T-helper 1 cell treated with Interleukin-12 subunit alpha and Interleukin-12 subunit beta and Interleukin-4 antibody, amounts not matched to agents 30 μg/mL and 1 μg/mL, for 36 hours (primary cell): ENCODE measurements at regions not wholly inside any gene's neighbourhood (a gene's known extent, or its start where the extent isn't known, plus 50 kb on each side); places are given as distances from the start of the nearest gene placed in this dataset.

Experiments used
- H3K27ac Mint-ChIP-seq: one replicate; pipeline ENCODE4 v1.8.0; 2021; ENCODE audit warnings: mild to moderate bottlenecking, mixed read lengths
- H3K27me3 Mint-ChIP-seq: one replicate; pipeline ENCODE4 v1.8.0; 2021; ENCODE audit warnings: low read depth, mixed read lengths
- H3K36me3 Mint-ChIP-seq: one replicate; pipeline ENCODE4 v1.8.0; 2021; ENCODE audit warnings: low read depth, mixed read lengths
- H3K4me1 Mint-ChIP-seq: one replicate; pipeline ENCODE4 v1.8.0; 2021; ENCODE audit warnings: low read depth, mixed read lengths
- H3K4me3 Mint-ChIP-seq: one replicate; pipeline ENCODE4 v1.8.0; 2021; ENCODE audit warnings: mild to moderate bottlenecking, moderate library complexity, mixed read lengths
- H3K9me3 Mint-ChIP-seq: one replicate; pipeline ENCODE4 v1.8.0; 2021; ENCODE audit warnings: mixed read lengths

DNA sequence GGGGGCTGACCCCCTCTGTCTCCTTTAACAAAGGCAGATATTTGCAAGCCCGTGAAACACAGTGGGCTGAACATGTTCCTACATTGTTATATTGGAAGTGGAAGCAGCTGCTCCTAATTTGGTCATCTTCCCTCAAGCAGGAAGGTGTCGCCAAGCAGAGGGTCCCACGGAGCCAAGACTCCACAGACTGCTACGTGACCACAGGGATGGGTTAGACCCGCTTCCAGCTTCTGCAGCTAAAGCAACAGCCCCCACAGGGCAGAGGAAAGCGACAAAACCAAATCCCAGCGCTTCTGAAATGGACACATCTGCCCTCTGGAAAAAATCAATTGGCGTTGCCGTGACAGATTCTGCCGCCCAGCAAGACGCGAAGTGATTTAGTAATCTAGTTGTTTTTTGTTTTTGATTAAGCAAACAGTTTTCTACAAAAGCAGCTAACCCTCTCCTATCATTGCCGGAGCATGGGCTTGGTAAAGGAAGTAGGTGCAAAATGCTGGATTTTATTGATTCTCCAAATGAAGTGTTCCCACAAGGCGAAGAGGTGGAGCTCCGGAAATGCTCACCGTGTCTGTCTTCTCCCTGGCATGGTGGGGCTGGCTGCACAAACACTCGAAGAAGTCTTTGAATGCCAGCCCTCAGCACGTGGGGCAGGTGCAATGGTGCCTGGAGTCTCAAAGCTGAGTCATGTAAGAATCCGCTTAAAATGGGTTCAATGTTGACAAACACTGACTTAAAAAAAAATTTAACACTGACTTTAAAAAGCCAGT, 79.4 kb upstream of the FRMD1 start:
- H3K4me1 Mint-ChIP-seq = peaks cover 5% of the 10 kb centered on the region
- no peaks in the 10 kb centered on the region for H3K36me3 Mint-ChIP-seq
- no peaks in the 10 kb centered on the region for H3K9me3 Mint-ChIP-seq
- no peak overlapping the region for H3K27ac Mint-ChIP-seq
- H3K27me3 Mint-ChIP-seq = no peaks in the 10 kb centered on the region
- no peak overlapping the region for H3K4me3 Mint-ChIP-seq

- no peaks in the 10 kb centered on the region for H3K36me3 Mint-ChIP-seq
- no peak overlapping the region for H3K27ac Mint-ChIP-seq
- no peaks in the 10 kb centered on the region for H3K27me3 Mint-ChIP-seq
- H3K4me1 Mint-ChIP-seq = peaks cover 5% of the 10 kb centered on the region
- no peak overlapping the region for H3K4me3 Mint-ChIP-seq
- no peaks in the 10 kb centered on the region for H3K9me3 Mint-ChIP-seq
Measured at GRCh38 chr6:168157272-168158212, 78.5 kb upstream of the FRMD1 start.

DNA sequence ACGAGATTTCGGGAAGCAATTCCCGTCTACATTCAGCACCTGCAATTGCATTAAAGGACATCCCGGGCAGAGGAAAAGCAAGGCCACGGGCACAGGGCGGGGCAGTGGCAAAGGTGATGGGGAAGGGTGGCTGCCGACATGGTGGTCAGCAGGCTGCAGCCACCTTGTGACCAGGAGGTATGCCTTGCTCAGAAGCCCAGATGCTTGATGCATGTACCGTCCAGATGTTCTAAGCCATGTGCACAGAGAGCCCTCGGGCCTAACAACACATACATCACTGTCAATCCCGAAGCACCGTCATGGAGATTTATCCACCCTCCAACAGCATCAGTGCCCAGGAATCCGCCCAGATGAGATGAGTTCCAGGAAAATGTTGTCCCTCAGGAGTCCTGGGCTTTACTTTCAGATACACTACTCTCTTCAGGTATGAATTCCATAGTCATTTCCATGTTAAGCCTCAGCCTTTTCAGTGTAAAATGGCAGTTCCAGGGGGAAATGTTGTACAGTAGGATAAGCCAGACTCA, 77.8 kb upstream of the FRMD1 start:
- peaks cover 5% of the 10 kb centered on the region for H3K4me1 Mint-ChIP-seq
- no peak overlapping the region for H3K27ac Mint-ChIP-seq
- no peaks in the 10 kb centered on the region for H3K9me3 Mint-ChIP-seq
- no peaks in the 10 kb centered on the region for H3K27me3 Mint-ChIP-seq
- no peaks in the 10 kb centered on the region for H3K36me3 Mint-ChIP-seq
- no peak overlapping the region for H3K4me3 Mint-ChIP-seq

- Mint-ChIP-seq H3K27me3 (no peaks in the 10 kb centered on the region), H3K4me1 (peaks cover 5% of the 10 kb centered on the region), H3K27ac (no peak overlapping the region), H3K9me3 (no peaks in the 10 kb centered on the region), H3K4me3 (no peak overlapping the region), H3K36me3 (no peaks in the 10 kb centered on the region)
Measured at GRCh38 chr6:168155821-168156741, 77.1 kb upstream of the FRMD1 start.

DNA sequence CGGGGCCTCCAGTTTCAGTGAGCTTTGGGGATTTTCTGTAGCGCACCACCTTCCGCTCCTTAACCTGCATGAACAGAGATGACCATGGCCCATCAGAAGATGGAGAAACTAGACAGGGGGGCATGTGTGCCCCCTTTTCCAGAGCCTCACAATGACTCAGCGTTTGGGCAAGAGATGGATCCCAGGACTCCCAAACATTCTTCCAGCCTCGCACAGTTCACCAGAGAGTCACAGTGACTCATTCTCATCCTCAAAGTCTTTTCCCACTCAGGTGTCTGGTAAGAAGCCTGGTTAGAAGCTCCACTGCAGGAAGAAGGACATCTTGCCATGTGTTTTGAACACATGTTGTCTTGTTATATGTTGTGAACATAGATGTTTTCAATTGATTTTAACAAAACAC, 76.2 kb upstream of the FRMD1 start:
- Mint-ChIP-seq H3K36me3 (no peaks in the 10 kb centered on the region), H3K27me3 (no peaks in the 10 kb centered on the region), H3K27ac (no peak overlapping the region), H3K4me3 (no peak overlapping the region), H3K9me3 (no peaks in the 10 kb centered on the region), H3K4me1 (peaks cover 5% of the 10 kb centered on the region)

DNA sequence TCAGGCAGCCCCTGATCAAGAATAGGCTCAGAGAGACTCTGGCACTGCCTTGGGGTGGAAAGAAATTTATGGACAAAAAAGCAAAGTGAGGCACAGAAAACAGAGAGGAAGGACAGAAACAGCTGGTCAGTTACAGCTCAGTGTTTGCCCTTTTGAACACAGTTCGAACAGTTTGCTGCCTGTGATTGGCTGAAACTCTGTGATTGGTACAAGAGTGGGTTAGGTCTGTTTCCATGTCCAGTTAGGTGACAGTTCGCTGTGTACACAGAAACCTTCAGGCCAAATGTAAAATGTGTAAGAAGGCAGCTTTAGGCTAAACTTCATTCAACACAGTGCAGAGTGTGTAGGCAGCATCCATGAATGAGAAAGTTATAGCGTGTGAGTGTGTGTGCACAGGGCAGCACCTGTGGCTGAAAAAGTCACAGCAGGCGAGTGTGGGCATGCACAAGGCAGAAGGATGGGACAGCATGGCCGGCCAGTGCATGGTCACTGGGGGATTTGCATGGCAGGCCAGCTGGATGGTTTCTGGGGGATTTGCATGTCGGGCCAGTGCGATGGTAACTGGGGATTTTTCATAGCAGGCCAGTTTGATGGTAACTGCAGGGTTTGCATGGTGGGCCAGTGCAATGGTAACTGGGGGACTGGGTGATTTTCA, 75.4 kb upstream of the FRMD1 start:
- no peaks in the 10 kb centered on the region for H3K9me3 Mint-ChIP-seq
- no peak overlapping the region for H3K27ac Mint-ChIP-seq
- no peak overlapping the region for H3K4me3 Mint-ChIP-seq
- H3K27me3 Mint-ChIP-seq = no peaks in the 10 kb centered on the region
- H3K4me1 Mint-ChIP-seq = peaks cover 5% of the 10 kb centered on the region
- H3K36me3 Mint-ChIP-seq = no peaks in the 10 kb centered on the region

DNA sequence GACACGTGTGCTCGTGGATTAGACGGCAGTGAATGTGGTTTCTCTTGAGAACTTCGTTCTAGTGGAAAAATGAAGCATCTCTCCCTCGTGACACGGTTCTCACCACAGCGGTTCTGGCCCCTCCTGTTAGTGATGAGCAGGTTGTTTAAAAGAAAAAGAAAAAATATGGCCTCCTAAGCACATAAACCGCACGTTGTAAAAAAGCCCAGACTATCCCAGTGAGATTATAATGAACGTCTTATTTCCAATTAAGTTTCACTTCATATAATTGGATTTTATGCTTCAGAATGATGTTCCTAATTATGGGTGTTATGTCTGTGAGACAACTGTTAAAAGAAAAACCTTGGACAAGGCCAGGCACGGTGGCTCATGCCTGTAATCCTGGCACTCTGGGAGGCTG, 74.5 kb upstream of the FRMD1 start:
- Mint-ChIP-seq H3K9me3 (no peaks in the 10 kb centered on the region), H3K27ac (no peak overlapping the region), H3K4me3 (no peak overlapping the region), H3K36me3 (no peaks in the 10 kb centered on the region), H3K4me1 (peaks cover 5% of the 10 kb centered on the region), H3K27me3 (no peaks in the 10 kb centered on the region)

DNA sequence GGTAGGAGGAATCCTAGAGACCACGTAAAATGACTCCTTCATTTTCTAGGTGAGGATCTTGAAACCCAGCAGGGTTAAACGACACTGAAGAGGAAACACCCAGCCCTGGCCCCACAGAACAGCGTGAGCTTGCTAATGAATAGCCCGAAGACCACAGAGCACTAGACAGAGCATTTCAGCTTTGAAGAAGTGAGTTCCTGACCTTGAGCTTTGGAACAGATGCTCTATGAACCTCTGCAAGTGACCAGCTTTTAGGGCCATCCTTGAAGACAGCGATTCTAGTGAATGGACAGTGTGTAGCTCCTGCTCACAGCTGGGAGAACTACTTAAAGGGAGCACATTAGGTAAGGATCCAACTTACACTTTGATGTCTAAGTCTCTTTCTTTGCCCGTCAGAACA, 74.0 kb upstream of the FRMD1 start:
- Mint-ChIP-seq H3K27me3 (no peaks in the 10 kb centered on the region), H3K4me3 (no peak overlapping the region), H3K4me1 (peaks cover 5% of the 10 kb centered on the region), H3K36me3 (no peaks in the 10 kb centered on the region), H3K27ac (no peak overlapping the region), H3K9me3 (no peaks in the 10 kb centered on the region)

DNA sequence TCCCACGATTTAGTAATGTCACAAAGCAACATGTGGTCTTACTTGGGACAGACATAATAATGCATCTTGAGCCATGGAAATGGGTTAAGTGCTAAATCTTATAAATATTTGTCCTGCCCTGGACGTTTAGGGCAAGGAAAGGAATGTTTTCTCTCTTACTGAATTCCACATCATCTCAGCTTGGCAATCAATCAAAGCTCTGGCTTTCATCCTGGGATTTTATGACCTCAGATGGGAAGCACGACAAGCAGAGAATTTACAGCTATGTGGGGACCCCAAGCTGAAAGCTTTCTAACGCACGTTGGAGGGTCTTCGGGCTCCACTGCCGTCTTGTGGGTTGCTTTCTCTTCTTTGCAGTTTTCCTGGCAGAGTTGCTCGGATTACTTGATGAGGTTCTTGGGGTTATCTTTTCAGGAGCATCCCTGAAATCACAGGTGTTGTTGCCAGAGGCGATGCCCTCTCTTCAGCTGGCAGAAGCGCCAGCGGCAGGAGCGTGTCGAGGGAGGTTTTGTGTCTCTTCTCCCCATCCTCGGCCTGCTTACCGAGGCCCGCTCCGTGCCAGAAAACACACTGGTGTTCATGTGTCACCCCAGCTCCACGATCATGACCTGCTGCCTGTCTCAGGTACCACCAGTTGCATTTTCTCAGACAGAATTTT, 73.4 kb upstream of the FRMD1 start:
- Mint-ChIP-seq H3K4me1 (peaks cover under 1% of the 10 kb centered on the region), H3K9me3 (no peaks in the 10 kb centered on the region), H3K4me3 (no peak overlapping the region), H3K27ac (no peak overlapping the region), H3K27me3 (no peaks in the 10 kb centered on the region), H3K36me3 (no peaks in the 10 kb centered on the region)

DNA sequence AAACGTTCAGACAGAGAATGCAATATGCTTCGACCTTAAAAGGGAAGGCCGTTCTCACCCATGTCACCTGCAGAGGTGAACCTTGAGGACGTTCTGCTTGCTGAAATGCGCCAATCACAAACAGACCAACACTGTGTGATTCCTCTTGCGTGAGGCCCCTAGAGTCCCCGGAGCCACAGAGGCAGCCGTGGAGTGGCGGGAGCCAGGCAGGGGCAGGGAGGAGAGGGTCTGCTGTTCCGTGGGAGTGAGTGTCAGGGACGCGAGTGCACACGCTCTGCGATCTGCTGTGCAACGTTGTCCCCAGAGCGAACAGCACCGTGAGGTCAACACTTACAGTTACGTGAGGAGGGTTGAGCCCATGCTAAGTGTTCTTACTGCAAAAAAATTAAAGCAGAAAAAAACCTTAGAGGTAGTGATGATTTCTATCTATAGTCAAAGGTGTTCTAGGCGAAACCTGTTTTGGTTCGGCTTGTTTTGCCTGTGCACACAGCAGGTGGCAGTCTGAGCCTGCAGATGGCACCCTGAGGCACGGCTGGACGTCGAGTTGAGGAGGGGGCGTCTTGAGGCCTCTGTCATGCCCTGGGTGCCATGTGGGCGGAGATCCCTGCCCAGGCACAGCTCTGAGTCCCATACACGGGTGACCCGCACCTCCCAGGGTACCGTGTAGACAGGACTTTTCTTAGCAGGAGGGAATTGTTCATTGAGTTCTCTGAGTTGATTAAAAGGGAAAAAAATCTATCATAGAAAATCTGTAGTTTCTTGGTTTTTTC, 71.7 kb upstream of the FRMD1 start:
- H3K36me3 Mint-ChIP-seq = no peaks in the 10 kb centered on the region
- no peaks in the 10 kb centered on the region for H3K4me1 Mint-ChIP-seq
- H3K27ac Mint-ChIP-seq = no peak overlapping the region
- no peak overlapping the region for H3K4me3 Mint-ChIP-seq
- no peaks in the 10 kb centered on the region for H3K27me3 Mint-ChIP-seq
- H3K9me3 Mint-ChIP-seq = no peaks in the 10 kb centered on the region

DNA sequence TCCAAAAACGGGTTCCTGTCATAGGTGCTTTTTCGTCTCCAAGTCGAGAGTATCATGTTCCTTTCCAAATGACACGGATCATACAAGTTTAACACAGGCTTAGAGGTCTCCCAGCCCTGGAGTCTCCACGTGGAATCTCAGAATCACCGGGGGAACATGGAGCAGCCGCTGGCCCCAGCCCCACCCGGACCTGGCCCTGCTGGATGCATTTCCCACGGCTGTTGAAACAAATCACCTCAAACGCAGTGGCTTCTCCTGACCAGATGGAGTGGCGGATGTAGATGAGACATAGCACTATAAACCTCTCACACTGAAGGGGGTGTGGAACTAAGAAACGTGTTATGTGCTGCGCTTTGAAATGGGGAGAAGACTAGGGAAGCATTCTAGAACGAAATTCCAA, 70.0 kb upstream of the FRMD1 start:
- no peaks in the 10 kb centered on the region for H3K4me1 Mint-ChIP-seq
- no peaks in the 10 kb centered on the region for H3K36me3 Mint-ChIP-seq
- no peak overlapping the region for H3K27ac Mint-ChIP-seq
- peaks cover 12% of the 10 kb centered on the region for H3K27me3 Mint-ChIP-seq
- H3K9me3 Mint-ChIP-seq = no peaks in the 10 kb centered on the region
- no peak overlapping the region for H3K4me3 Mint-ChIP-seq

GRCh38 chr6:168148231-168148849, 69.3 kb upstream of the FRMD1 start:
- Mint-ChIP-seq H3K27me3 (peaks cover 15% of the 10 kb centered on the region), H3K4me3 (no peak overlapping the region), H3K27ac (no peak overlapping the region), H3K36me3 (no peaks in the 10 kb centered on the region), H3K9me3 (no peaks in the 10 kb centered on the region), H3K4me1 (no peaks in the 10 kb centered on the region)
